Ureter (tissue), 1 donor: ENCODE measurements at regions not wholly inside any gene's neighbourhood (a gene's known extent, or its start where the extent isn't known, plus 50 kb on each side); places are given as distances from the start of the nearest gene placed in this dataset.
"Not testable (repeated sequence)": the region's sequence is repeated elsewhere in the genome, so short reads cannot be mapped to it uniquely, and the experiment has no call there.

Experiments used
- DNase-seq: peaks from one replicate; pipeline ENCODE4 v3.0.0-alpha.2; 2020; ENCODE audit warnings: low spot score
- donor health status: DM: yes; HTN: yes; CAD: no.

DNA sequence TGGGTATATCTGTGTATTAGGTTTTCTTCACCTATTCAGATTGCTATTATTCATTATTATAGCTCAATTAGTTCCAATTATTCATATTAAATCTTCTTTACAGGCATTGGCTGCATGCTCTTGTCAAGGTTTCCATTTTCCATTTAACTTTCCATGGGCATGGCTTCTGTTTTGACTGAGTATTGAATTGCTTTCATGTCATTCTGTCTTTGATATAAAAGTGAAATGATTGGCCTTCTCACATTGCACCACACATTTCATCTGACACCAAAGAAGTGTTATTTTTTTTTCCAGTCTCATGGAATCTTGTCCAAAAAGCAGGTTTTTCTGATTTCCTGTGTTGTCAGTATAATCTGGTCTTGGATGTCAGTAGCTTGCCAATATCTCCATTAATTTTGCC lies 1244.3 kb downstream of the RAPGEF2 start:
- DNase-seq: no peak

DNA sequence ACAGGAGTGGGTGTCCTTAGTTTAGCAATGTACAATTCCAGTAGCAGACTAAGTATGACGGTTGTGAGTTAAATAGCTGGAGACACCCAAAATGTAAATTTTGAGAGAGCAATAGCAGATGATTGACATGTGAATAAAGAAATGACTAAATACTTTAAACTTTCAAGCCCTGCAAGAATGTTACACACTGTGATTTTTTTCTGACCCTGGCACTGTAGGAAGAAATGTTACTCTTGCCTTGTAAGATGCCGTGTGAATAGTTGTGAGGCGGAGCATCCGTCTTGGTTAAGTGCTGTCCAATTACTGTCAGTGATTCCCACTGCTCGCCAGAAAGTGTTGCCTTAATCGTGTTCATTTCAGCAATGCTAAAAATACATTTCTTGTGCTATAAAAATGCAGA lies 1248.1 kb downstream of the RAPGEF2 start:
- no peak for DNase-seq

DNA sequence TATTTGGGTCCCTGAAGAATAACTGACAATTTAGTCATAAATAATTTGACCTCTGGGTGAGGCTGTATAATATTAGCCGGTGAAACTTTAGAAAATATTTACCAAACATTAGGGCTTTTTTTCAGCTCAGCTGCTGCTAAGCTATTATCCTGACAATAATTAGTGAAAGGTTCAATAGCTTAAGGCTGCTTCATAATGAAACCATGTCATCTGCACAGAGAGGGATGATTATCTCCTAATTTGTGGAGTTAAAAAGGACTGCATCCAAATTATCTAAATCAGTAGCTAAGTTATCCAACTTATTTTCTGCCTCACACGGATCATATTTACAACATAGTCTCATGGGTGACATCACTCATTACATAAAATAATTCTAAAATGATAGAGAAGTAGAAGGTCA lies 1249.8 kb downstream of the RAPGEF2 start:
- DNase-seq: no peak

DNA sequence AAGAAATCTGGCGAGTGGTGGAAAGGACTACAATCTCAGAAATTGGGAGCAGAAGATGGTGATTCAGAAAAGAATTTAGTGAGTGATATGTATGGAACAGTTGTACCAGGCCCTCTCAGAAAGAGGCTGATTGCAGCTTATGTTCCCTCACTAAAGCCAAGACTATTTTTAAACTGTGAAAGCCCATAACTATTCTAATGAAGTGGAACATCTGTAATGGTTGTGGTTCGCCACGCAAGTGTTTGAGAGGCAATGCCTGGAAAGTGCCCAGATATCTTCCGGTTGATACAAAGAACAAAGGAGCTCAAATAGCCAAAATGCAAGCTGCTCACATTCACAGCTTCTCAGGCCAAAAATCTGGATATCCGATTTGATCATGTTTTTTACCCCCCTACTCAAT lies 1250.7 kb downstream of the RAPGEF2 start:
- DNase-seq: no peak

DNA sequence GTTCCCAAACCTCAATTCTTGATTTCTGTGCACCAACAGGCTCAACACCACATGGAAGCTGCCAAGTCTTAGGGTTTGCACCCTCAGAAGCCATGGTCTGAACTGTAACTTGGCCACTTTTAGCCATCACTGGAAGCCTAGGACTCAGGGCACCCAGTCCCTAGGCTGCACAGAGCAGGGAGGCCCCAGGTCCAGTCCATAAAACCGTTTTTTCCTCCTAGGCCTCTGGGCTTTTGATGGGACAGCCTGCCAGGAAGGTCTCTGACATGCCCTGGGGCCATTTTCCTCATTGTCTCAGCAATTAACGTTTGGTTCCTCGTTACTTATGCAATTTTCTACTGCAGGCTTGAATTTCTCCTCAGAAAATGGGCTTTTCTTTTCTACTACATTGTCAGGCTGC lies 1259.6 kb downstream of the RAPGEF2 start:
- no peak for DNase-seq

DNA sequence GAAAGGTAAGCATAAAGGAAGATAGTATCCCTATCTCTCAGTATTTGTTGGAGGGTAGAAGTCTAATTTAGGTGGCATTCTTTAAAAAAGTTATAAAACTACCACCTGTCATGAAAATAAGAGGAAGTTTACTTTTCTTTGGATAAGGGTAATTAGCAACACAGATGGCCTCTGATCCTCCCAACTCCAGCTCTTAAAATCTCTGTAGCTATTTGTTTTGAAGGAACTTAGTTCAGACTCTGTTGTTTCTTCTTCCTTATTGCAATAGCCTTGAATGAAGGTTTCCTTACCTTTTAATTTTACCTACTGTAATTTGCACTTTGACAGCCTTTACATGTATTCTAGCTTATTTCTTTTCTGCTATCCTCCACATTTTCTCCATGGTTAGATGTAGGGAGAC lies 1261.3 kb downstream of the RAPGEF2 start:
- no peak for DNase-seq

DNA sequence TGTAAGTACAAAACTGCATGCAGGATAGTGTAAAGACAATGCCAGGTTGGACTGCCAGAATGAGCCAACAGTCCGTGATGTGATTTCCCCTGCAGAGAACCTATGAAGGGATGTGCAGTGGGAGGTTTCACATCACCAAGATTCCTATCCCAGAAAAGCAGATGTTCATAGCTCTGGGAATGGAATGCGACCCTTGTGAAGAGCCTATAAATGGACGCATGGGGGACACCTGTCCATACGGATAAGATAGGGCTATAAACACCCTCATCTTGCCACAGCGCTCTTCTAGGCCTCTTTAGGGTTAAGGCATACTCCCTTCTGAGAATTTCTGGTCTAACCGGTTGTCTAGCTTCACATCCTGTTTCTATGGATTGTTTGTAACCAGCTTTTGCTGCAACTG lies 1261.8 kb downstream of the RAPGEF2 start:
- not testable (repeated sequence) for DNase-seq

DNA sequence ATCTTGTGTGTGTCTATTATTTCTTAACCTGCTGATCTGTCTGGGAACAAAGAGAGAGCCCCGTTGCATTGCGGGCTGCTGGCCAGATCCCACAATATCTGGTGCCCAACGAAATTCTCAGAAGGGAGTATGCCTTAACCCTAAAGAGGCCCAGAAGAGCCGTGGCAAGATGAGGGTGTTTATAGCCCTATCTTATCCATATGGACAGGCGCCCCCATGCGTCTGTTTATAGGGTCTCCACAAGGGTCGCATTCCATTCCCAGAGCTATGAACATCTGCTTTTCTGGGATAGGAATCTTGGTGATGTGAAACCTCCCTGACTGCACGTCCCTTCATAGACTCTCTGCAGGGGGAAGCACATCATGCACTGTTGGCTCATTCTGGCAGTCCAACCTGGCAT lies 1262.5 kb downstream of the RAPGEF2 start:
- not testable (repeated sequence) for DNase-seq

DNA sequence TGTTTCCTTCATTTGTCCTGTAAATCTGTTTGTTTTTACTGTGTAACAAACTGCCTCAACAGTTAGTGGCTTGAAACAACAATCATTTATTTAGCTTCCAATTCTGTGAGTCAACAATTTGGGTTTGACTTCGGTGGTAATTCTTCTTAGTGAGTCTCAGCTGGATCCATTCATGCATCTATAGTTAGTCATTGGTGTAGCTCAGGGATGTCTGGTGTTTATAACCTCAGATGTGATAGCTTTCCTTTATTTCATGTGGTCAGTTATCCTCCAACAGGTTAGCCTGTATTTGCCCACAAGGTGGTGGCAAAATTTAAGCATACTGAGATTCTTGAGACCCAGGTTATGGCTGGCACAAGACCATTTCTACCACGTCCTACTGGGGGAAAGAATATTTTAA lies 1267.2 kb downstream of the RAPGEF2 start:
- no peak for DNase-seq

DNA sequence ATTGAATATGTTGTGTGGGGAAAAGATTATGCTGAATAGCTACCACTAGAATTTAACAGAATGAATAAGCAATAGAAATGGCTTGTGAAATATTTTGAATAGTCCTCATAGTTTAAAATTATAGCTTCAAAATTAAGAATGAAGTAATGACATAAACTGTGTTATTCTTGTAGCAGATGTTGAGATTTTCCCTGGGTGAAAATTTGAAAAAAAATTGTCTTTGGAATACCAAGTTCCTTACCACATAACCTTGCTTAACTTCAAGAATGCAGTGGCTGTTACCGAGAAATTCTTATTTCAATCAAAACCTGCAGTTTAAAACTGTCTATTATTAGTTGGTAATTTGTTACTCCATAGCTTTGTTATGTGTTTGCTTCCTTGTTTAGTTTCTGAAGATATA lies 1268.6 kb downstream of the RAPGEF2 start:
- no peak for DNase-seq

DNA sequence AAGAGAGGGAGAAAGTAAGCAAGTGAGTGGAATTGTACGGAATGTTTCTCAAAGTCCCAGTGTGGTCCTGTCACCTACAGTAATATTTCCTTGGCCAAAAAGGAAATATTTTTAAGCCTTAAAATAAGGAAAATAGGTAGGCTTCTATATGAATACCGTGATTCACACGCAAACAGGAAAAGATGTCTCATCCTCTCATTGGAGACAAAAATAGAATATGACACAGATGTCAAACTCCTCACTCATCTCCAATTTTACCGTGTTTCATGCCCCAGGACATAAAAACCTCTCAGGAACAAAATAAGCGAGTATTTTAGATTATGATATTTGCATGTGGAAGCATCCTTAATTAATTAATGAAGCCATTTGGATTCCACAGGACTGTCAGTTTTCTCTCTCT lies 1269.5 kb downstream of the RAPGEF2 start:
- no peak for DNase-seq

DNA sequence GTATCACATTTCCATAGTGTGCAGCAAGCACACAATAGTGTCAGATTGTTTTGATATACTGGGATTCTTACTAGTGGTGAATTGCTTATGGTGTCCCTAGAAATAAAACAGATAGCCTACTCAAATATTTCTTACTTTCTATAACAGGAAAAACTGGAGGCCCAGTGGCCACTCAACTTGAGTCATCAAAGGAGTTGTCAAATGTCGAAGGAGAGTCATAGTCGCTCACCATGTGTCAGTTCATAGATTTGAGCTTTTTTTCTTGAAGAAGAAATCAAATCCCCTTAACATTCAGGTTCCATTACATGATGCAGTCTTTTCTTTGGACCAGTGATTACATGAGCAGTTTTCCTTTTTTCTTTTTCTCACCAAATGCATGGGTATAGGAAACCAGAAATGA lies 1271.0 kb downstream of the RAPGEF2 start:
- no peak for DNase-seq

DNA sequence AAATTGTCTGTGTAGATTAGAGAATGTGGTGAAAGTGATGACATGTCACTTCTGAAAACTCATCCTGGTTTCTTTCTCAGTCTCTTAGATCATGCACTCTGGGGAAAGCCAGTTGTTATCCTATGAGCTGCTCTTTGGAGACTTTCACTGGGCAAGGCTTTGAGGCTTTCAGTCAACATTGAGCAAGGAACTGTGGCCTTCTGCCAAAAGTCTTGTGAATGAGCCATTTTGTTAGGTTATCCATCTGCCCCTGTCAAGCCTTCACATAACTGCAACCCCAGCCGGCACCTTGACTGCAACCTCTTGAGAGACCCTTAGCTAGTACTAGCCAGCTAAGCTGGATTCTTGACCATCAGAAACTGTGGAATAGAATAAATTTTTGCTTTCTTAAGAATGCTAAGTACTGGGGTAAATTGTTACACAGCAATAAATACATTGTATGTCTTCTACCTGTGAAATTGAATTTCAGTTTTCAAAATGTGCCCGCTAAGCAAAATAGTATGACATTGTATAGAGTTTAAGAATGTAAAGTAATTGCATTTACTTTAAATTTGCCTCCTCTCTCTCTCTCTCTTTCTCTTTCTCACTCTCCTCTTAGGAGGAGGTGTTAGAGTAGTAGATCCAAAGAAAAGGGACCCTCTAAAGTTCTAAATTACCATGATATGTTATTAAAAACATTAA lies 1273.0 kb downstream of the RAPGEF2 start:
- no peak for DNase-seq

DNA sequence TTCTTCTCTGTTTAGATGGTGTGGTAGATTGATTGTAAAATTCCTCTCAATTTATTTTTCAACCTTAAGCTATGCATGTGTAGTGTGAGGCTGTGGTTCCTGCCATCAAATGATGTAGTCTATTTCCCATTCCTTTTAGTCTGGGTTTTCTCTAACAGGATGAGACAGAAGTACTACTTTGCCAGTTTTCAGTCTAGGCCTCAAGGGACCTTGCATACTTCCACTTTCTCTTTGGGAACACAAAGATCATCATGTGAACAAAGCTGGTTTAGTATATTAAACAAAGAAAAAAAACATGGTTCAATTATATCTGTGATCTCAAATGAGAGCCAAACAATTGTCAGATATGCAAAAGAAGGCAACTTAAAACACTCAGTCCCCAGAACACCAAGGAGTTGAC lies 1284.0 kb downstream of the RAPGEF2 start:
- DNase-seq: no peak

DNA sequence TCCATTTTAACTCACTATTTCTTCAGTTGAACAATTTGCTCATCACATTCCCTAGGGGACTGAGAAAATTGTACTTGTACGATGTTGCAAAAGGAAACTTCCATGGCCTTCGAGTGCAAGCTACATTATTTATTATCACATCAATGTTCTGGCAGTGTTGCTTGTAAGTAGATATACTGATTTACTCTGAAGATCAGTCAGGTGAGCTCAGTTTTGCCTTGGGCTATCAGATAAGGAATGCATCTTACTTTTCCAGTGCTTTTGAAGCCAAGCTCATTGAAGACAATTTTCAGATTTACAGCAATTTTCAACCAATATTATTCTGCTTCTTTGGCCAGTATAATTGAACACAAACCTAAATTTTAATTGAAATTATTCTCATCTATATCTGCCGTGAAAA lies 1296.9 kb downstream of the RAPGEF2 start:
- no peak for DNase-seq

DNA sequence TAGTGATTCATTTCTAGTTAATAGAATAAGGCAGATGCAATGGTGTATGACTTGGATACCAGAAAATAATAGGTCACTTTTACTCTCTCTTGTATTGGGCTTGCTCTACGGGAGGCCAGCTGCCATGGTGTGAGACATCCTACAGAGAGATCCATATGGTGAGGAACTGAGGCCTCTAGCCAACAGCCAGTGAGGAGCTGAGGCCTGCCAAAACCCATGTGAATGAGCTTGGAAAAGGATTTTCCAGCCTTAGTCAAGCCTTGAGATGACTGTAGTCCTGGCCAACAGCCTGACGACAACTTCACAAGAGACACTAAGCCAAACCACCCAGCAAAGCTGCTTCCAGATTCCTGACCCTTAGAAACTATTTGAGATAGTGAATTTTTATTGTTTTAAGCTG lies 1300.2 kb downstream of the RAPGEF2 start:
- no peak for DNase-seq

DNA sequence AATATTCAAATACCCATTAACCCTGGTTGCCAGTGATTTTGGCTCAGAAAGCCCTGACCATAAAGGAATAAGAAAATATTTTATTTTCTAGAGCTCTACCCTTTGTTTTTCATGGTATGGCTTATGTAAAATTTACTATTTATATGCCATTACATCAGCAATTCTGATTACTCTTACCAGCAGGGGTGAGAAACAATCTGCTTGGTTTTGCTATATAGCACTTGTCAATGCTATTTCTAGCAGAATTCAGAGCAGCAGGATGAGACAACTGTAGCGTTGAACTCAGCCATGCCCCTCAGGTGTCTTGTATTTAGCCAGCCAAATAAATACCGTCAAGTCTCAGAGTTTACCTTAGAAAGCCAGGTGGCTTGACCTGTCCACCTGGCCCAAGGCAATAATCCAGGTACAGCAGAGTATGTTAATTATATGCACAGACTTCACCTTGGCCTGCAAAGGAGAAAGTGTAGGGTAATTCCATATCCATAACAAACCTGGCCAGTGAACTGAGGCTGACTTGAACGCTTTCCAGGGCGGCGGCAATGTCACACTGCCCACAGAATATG lies 1303.5 kb downstream of the RAPGEF2 start:
- no peak for DNase-seq

DNA sequence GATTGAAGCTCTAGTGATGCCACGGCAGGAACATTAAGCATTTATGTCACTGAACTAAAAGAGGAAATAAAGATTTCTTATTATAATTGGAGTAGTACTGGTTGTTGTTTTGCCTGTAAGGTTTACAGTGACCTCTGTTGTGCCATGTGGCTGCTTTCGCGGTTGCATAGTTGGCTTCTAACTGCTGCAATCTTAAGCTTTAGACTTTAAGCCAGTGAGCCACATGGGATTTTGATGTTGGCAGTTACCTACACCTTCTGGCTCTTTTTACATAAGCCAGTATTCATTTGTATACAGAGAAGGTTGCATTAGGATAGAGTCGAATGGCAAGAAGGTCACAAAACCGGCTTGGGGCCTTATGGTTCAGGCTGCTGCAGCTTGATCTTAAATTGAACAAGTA lies 1311.6 kb downstream of the RAPGEF2 start:
- no peak for DNase-seq

DNA sequence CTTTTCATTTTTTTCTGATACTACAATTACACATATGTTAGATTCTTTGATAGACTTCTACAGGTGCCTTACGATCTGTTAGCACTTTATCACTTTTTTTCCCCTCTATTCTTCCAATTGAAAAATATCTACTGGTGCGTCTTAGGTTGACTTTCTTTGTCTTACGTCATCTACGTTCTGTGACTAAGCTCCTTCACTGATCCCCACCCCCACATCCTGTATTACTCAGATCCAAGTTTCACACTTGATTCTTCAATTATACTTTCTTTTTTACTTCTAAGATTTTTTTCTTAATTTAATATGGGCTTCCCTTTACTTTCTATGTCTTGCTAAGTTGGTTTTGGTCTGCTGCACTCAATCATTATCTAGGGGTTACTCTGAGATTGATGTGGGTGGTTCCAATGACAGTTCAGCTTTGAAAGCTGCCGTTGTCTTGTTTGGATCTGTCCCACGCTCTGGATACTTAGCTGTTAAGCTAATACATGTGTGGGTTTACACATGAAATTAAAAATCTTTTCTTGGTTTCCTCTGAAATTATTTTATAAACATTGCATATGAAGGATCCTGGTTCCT lies 1321.1 kb downstream of the RAPGEF2 start:
- no peak for DNase-seq

DNA sequence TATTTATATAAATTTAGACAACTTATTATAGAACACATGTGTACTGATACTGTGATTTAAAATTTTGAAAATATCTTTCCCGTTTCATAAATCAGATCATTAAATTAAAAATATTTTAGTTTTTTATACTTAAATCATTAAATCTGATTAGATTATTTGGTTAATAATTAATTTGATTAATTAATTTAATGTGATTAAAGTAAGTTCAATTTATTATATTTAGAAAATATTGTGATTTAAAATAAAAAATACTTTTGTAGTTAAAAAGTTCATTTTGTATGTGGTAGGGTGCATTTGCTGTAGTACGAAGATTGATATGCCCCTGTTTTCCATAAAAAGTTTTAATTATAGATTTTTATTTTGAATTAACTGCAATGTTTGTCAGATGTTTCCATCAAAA lies 1323.4 kb downstream of the RAPGEF2 start:
- DNase-seq: no peak

DNA sequence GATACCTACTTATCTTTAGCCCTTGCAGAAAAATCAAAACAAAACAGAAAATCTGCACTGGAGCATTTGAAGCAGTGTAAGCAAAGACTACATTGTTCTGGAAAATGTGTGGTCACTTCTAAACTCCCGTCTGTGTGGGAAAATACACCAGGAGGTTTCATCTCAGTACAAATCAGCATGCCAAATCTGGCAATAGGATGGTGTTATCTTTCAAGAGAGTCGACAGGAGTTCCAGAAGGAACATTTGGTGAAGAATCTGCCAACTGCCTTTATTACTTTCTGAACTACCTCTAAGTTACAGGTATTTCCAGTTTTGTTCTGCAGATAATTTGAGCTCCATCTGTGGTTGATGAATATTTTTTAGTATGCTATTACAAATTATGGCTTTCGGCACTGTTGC lies 1348.0 kb downstream of the RAPGEF2 start:
- no peak for DNase-seq

DNA sequence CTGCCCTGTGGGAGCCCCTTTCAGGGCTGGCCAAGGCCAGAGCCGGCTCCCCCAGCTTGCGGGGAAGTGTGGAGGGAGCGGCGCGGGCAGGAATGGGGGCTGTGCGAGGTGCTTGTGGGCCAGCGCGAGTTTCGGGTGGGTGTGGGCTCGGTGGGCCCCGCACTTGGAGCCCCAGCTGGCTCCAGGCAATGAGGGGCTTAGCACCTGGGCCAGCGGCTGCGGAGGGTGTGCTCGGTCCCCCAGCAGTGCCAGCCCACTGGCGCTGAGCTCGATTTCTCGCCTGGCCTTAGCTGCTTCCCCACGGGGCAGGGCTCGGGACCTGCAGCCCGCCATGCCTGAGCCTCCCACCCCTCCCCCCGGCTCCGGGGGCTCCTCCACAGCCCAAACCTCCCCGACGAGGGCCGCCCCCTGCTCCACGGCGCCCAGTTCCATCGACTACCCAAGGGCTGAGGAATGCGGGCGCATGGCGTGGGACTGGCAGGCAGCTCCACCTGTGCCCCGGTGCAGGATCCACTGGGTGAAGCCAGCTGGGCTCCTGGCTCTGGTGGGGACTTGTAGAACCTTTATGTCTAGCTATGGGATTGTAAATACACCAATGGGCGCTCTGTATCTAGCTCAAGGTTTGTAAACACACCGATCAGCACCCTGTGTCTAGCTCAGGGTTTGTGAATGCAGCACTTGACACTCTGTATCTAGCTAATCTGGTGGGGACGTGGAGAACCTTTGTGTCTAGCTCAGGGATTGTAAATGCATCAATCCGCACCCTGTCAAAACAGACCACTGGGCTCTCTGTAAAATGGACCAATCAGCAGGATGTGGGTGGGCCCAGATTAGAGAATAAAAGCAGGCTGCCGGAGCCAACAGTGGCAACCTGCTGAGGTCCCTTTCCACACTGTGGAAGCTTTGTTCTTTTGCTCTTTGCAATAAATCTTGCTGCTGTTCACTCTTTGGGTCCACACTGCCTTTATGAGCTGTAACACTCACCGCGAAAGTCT lies 1379.1 kb downstream of the RAPGEF2 start:
- DNase-seq: not testable (repeated sequence)
